Natural killer cell (primary cell): ENCODE measurements at regions not wholly inside any gene's neighbourhood (a gene's known extent, or its start where the extent isn't known, plus 50 kb on each side); places are given as distances from the start of the nearest gene placed in this dataset.

Experiments
- ATAC-seq, 3 donors: fragments of 150-1000 bp in 2 of 3; fragments of 200-7000 bp in 1 of 3; cut with Tn5 transposase; 1 replicate in 1 of 3; 2 replicates in 2 of 3; pipeline ENCODE4 v1.10.0; 2021; ENCODE audit warnings: mild to moderate bottlenecking in 2 of 3, moderate library complexity in 2 of 3
- DNase-seq, 2 donors: peaks; one replicate each; pipeline versions ENCODE4 v3.0.0 to v3.0.0-alpha.2; 2013 to 2021; ENCODE audit warnings: mixed read lengths in 1 of 2
- H3K27ac ChIP-seq: one replicate; pipeline ENCODE4 v1.5.1; 2013; ENCODE audit warnings: mild to moderate bottlenecking, low read length
- H3K27me3 ChIP-seq: one replicate; pipeline ENCODE4 v1.6.1; 2013; ENCODE audit warnings: low read length; ENCODE audit not compliant: control insufficient read depth, insufficient read depth
- H3K36me3 ChIP-seq: one replicate; pipeline ENCODE4 v1.6.1; 2013; ENCODE audit warnings: low read length; ENCODE audit not compliant: control insufficient read depth, insufficient read depth
- H3K4me1 ChIP-seq: one replicate; pipeline ENCODE4 v1.6.1; 2013; ENCODE audit warnings: low read length; ENCODE audit not compliant: control insufficient read depth, insufficient read depth
- H3K4me3 ChIP-seq: one replicate; pipeline ENCODE4 v1.5.1; 2013; ENCODE audit warnings: low read length
- H3K9me3 ChIP-seq: one replicate; pipeline ENCODE4 v1.6.1; 2013; ENCODE audit warnings: low read length; ENCODE audit not compliant: control insufficient read depth, insufficient read depth
- H3K27ac Mint-ChIP-seq, 2 donors: one replicate each; pipeline ENCODE4 v1.8.0; 2022; ENCODE audit warnings: mild to moderate bottlenecking in 2 of 2, mixed read lengths in 2 of 2, moderate library complexity in 1 of 2
- H3K27me3 Mint-ChIP-seq, 2 donors: one replicate each; pipeline ENCODE4 v1.8.0; 2022; ENCODE audit warnings: low read depth in 2 of 2, mixed read lengths in 2 of 2
- H3K36me3 Mint-ChIP-seq: one replicate; pipeline ENCODE4 v1.8.0; 2022; ENCODE audit warnings: mixed read lengths
- H3K4me1 Mint-ChIP-seq, 2 donors: one replicate each; pipeline ENCODE4 v1.8.0; 2022; ENCODE audit warnings: mixed read lengths in 2 of 2
- H3K4me3 Mint-ChIP-seq: one replicate; pipeline ENCODE4 v1.8.0; 2022; ENCODE audit warnings: mild to moderate bottlenecking, moderate library complexity, mixed read lengths
- H3K9me3 Mint-ChIP-seq, 2 donors: one replicate each; pipeline ENCODE4 v1.8.0; 2022; ENCODE audit warnings: mixed read lengths in 2 of 2
- WGBS: methylation state at CpG from one replicate; pipeline ENCODE4 v1.1.7; 2013; ENCODE audit warnings: missing lambda C conversion rate; ENCODE audit not compliant: insufficient coverage; 5-methylcytosine and 5-hydroxymethylcytosine counted together
- intact Hi-C: fragments of 100-400 bp; cut with micrococcal nuclease; formaldehyde crosslinking; loops from one replicate; pipeline ENCODE4 v1.14.2; 2022
- TF ChIP-seq, protein P1 (sequence below): fragments of 200-600 bp; IDR thresholded peaks from one replicate; pipeline ENCODE4 v1.8.0; 2022; ENCODE audit warnings: antibody characterized with exemption

DNA sequence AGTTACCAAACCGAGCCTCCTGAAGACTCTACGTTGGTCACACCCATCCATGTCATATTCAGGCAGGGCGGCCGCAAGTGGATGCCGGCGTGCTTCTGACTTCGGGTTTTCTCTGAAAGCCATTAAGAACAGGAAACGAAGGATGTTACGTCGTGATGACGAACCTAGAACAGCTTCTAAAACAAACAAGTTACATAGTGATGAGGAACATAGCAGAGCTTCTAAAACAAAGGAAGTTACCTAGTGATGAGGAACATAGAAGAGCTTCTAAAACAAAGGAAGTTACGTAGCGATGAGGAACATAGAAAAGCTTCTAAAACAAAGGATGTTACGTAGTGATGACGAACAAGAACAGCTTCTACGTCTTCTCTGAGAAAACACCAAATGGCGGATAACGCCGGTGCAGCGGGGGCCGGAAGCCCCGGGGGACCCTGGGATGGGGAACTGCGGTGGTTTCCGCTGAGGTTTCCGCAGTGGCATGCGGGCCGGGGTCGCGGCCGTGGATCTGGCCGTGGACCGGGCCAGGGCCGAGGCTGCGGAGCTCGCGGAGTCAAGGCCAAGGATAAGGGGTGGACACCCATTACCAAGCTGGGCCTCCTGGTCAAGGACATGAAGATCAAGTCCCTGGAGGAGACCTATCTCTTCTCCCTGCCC, 141.1 kb downstream of the SOCS6 start:
- Histone ChIP-seq H3K9me3 (no peaks in the 10 kb centered on the region), H3K27ac (no peak overlapping the region), H3K4me1 (no peaks in the 10 kb centered on the region), H3K36me3 (no peaks in the 10 kb centered on the region), H3K27me3 (no peaks in the 10 kb centered on the region), H3K4me3 (no peak overlapping the region)
- ATAC-seq = no peak
- no peaks in the 10 kb centered on the region for H3K4me1 Mint-ChIP-seq
- no peak overlapping the region for H3K4me3 Mint-ChIP-seq
- TF ChIP-seq, protein P1, sequence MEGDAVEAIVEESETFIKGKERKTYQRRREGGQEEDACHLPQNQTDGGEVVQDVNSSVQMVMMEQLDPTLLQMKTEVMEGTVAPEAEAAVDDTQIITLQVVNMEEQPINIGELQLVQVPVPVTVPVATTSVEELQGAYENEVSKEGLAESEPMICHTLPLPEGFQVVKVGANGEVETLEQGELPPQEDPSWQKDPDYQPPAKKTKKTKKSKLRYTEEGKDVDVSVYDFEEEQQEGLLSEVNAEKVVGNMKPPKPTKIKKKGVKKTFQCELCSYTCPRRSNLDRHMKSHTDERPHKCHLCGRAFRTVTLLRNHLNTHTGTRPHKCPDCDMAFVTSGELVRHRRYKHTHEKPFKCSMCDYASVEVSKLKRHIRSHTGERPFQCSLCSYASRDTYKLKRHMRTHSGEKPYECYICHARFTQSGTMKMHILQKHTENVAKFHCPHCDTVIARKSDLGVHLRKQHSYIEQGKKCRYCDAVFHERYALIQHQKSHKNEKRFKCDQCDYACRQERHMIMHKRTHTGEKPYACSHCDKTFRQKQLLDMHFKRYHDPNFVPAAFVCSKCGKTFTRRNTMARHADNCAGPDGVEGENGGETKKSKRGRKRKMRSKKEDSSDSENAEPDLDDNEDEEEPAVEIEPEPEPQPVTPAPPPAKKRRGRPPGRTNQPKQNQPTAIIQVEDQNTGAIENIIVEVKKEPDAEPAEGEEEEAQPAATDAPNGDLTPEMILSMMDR = no peak
- no peak for DNase-seq
- no peaks in the 10 kb centered on the region for H3K9me3 Mint-ChIP-seq
- WGBS = 91% methylated on average over 36 of the region's 36 CpGs
- no peak overlapping the region for H3K27ac Mint-ChIP-seq
- H3K27me3 Mint-ChIP-seq = no peaks in the 10 kb centered on the region
- no peaks in the 10 kb centered on the region for H3K36me3 Mint-ChIP-seq
- intact Hi-C loops = no loop called here

DNA sequence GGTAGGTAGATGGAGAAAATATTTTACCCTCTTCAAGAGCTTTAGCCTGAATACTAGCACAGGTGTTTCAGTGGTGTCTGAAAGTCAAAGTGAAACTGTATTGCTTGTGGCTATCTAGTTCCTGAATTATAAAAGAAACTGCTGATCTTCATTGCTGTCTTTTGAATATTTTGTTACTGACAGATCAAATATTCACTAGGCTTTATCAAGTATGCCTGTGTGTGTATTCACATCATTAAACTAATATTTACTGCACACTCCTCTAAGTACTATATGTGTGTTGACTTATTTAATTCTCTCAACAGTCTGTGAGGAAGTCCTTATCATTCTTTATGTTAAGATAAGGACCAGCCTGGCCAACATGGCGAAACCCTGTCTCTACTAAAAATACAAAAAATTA, 139.6 kb downstream of the SOCS6 start:
- Mint-ChIP-seq H3K36me3 (no peaks in the 10 kb centered on the region), H3K27ac (no peak overlapping the region), H3K9me3 (no peaks in the 10 kb centered on the region), H3K4me1 (no peaks in the 10 kb centered on the region), H3K27me3 (no peaks in the 10 kb centered on the region), H3K4me3 (no peak overlapping the region)
- H3K4me1 ChIP-seq = no peaks in the 10 kb centered on the region
- intact Hi-C loops = no loop called here
- DNase-seq (no peak), ATAC-seq (no peak)
- H3K27ac ChIP-seq = no peak overlapping the region
- TF ChIP-seq, protein P1 = no peak
- 92% methylated on average over 1 of the region's 1 CpG for WGBS
- no peaks in the 10 kb centered on the region for H3K27me3 ChIP-seq
- no peaks in the 10 kb centered on the region for H3K36me3 ChIP-seq
- H3K9me3 ChIP-seq = no peaks in the 10 kb centered on the region
- H3K4me3 ChIP-seq = no peak overlapping the region

DNA sequence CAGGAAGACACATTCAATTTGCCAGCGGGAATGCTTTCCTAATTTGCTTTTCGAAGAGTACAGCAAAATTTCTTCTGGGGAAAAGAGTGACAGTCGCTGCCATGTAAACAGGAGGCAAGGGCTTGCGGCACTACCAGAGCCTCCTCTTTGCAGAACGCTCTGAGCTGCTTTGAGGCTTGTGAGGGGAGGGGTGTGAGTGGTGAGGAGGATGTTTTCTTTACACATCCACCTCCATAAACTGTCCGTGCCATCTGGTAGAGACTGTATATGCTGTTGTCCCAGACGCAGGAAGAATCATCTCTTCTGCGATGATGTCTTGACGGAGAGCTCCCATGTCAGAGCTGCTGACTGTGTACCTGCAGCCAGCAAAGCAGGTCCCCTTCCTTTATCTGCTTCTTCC, 138.0 kb downstream of the SOCS6 start:
- Mint-ChIP-seq H3K4me3 (no peak overlapping the region), H3K27ac (no peak overlapping the region), H3K4me1 (peaks cover 0 to 5% of the 10 kb centered on the region in 2 donors), H3K27me3 (no peaks in the 10 kb centered on the region), H3K9me3 (no peaks in the 10 kb centered on the region), H3K36me3 (no peaks in the 10 kb centered on the region)
- H3K4me1 ChIP-seq = no peaks in the 10 kb centered on the region
- no peak overlapping the region for H3K27ac ChIP-seq
- H3K27me3 ChIP-seq = no peaks in the 10 kb centered on the region
- H3K36me3 ChIP-seq = no peaks in the 10 kb centered on the region
- intact Hi-C loops = no loop called here
- H3K4me3 ChIP-seq = no peak overlapping the region
- 94% methylated on average over 8 of the region's 9 CpGs for WGBS
- ATAC-seq (no peak), DNase-seq (no peak)
- TF ChIP-seq, protein P1 = no peak
- H3K9me3 ChIP-seq = no peaks in the 10 kb centered on the region

DNA sequence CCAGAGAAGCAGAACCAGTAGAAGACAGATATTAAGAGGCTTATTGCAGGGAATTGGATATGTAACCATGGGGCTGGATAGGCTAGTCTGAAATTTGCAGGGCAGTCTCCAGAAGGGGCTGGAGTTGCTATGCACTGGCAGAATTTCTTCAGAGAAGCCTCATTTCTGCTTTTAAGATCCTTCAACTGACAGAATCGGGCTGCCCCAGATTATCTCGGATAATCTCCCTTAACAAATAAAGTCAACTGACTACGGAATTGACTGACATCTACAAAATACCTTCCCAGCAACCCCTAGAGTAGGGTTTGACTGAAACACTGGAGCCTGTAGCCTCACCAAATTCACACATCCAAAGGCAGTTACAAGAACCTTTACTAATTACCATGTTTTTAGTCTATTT, 136.4 kb downstream of the SOCS6 start:
- Mint-ChIP-seq H3K4me3 (no peak overlapping the region), H3K36me3 (no peaks in the 10 kb centered on the region), H3K9me3 (no peaks in the 10 kb centered on the region), H3K27me3 (no peaks in the 10 kb centered on the region), H3K4me1 (peaks cover 0 to 5% of the 10 kb centered on the region in 2 donors), H3K27ac (no peak overlapping the region)
- no peak overlapping the region for H3K4me3 ChIP-seq
- ATAC-seq = no peak
- no peak for DNase-seq
- no peaks in the 10 kb centered on the region for H3K9me3 ChIP-seq
- TF ChIP-seq, protein P1 = no peak
- H3K27ac ChIP-seq = no peak overlapping the region
- 78% methylated on average over 3 of the region's 3 CpGs for WGBS
- no peaks in the 10 kb centered on the region for H3K27me3 ChIP-seq
- no peaks in the 10 kb centered on the region for H3K4me1 ChIP-seq
- H3K36me3 ChIP-seq = no peaks in the 10 kb centered on the region
- intact Hi-C loops = no loop called here
